Posterior cingulate gyrus (tissue), 11 donors: ENCODE measurements at regions not wholly inside any gene's neighbourhood (a gene's known extent, or its start where the extent isn't known, plus 50 kb on each side); places are given as distances from the start of the nearest gene placed in this dataset.
A peak's percentile ranks its signal among the peaks of the same experiment; 100 is the strongest.

Experiments used
- DNase-seq, 10 donors: peaks; one replicate each; pipeline versions ENCODE4 v3.0.0 to v3.0.0-alpha.2; 2020 to 2021; ENCODE audit warnings: mixed read lengths in 3 of 10
- intact Hi-C: fragments of 100-400 bp; cut with DNase I; formaldehyde crosslinking; loops from one replicate; pipeline ENCODE4 v1.15.1; 2023

DNA sequence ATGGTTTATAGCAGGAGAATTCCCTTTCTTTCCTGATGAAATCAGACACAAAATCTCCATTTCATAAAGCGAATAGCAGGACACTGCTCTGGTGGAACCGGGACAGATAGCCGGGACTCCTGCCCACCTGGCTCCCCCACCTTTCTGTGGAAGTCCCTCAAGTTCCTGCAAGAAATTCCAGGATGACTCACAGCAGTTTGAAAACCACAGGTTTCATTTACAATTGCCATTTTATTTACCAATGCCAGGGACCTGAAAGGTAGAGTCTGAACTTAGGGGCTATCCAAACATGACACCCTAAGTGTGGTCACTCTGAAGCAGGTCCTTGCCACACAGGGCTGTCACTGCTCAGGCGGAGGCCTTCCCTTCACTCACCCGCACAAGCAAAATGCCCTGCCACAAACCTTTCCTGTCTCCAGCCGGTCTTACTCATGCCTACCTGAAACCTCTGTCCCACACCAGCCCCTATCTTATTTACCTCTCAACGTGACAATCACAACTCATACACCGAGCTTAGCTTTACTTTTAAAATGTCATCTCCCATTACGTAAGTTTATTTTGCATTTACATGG is 63.3 kb upstream of the TAF1L start:
- intact Hi-C loops: no loop called here

DNA sequence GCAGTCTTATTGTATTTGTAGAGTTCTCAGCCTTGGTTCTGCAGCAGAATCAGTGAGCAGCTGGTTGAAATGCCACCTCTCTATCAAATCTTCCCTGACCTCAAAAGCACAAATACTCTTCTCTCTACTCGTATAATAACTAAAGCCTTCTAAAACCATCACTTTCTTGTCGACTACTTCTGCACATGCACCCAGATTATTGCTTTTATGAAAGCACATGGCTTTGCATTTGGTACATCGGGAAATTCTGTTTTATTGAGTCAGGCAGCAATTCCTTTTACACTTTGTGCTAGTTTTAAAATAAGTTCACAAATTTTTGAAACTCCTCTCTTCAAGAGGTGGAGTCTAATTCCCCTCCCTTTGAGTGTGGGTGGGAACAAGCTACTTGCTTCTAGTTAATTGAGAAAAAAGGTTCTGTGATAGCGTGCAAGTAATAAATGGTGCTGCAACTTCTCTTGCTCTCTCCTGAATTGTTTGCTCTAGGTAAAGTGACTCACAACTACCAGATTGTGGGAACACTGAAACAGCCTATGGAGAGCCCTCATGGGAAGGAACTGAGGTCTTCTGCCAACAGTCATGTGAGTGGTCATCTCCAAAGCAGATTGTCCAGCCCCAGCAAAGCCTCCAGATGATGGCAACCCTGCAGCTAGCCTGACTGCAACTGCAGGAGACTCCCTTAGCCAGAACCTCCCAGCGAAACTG is 66.0 kb upstream of the TAF1L start:
- DNase-seq: no peak
- intact Hi-C loops: no loop called here

More for the DNA sequence above, 63.3 kb upstream of the TAF1L start:
- no peak for DNase-seq

DNA sequence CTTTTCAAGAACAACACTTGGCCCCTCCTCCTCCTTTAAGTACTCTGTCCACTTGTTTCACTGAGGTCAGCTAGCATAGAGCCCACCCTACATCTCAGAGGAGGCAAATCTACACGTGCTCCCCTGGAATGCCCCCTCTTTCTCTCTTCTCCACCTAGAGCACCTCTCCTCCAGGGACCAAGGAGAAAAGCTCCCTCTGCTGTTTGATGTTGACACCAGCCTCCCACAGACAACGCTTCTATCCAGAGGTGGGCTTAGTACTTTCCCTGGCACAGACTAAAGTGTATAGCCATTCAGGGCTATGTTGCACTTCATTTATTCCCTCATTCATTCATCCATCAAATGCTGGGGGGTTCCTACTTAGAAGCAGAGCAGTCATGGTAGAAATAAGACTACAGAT is 68.2 kb upstream of the TAF1L start:
- intact Hi-C loops: no loop called here
- DNase-seq: no peak

DNA sequence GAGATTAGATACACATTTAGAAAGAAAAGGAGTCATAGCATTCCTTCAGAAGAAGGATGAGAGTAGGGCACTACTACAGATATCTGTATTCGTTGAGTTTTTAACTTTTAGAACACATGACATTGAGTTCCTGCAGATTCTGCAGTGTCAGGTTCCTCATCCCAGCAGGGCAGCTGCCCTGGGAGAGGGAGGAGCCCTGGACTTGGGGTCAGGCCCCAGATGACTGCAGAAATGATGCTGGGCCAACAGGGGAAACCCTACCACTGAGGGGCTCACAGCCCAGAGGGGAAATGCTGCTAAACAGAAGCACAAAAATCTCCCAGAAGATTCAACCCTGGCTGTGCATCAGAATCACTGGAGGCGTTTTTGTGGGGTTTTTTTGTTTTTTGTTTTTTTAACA is 68.9 kb upstream of the TAF1L start:
- no peak for DNase-seq
- intact Hi-C loops: no loop called here

DNA sequence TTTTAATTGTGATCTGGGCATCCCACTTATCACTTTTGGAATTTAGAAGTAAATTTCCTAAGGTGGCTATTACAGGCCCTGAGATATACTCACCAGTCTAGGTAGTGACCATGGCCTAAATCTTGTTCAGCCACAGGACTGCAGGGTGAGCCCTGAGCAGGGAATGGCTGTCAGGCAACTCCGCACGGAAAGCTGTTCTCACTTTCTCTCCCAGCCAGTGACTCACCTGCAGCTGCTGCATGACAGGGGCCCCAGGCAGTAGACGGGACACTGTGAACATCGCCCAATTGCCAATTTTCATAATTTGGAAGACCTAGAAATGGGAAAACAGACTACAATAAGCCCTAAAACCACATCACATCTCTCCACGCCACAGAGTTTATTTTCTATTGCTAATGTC is 69.6 kb upstream of the TAF1L start:
- no peak for DNase-seq
- intact Hi-C loops: no loop called here

DNA sequence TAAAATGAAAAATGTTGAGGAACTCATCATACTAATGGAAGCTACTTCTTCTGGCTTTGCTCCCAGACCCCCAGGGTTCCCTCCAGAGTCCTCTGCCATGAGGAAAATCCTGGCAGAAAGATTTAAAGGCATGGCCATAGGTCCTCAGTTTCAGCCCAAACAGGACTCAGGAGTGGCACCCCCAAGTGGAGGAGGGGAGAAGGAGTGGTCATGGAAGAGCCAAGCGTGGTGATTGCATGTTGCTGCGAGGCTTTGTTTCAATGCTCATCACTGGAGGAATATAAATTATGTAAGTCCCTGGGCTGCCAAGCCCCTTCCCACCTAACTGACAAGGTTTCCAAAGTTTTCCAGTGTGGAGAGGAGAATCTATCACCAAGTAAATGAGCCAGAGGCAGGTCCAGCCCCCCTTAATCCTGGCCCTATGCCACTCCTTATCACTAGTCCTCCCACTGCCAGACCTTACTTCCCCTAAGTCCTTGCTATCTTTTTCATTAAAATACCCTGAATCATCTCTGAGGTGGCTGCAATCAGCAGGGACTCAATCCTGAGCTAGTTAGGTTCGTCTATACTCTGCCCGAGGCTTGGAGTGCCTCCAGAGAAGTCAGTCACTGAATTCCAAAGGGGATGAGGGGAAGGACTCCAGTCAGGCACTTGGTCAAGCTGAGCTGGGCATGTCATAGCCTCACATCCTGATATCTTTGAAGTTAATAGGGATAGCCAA is 70.7 kb upstream of the TAF1L start:
- DNase-seq: no peak
- intact Hi-C loops: no loop called here

DNA sequence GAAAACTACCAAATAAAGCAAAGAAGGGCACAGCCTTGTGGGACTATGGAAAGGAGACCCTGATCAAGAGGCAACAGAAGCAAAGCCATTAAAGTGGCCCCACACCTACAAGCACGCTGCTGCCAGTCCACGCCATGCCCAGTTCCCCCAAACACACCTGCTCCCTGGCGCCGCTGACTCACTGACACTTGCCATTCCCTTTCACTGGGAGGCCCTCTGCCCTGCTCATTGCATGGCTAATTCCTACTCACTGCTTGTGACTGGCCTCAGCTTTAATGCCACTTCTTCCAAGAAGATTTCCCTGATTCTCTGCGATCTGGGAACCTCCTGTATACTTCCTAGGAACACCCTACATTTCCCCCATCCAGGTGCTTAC is 71.2 kb upstream of the TAF1L start:
- no peak for DNase-seq
- intact Hi-C loops: no loop called here

DNA sequence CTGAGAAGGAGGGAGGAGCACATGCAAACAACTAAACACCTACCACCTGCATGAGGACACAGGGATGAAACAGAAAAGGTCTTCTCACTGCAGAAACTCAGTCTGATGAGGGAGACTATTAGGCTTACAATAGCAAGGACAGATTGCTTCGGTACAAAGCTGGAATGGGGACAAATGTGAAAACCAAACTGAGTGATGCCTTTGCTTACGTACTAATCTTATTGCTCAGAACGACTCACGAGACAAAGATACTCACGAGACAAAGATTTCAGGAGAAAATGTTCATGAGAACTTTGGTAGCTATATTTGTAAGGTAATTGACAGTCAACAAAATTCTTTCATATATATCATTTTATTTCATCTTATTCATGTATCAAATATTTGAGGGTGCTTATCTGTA is 71.9 kb upstream of the TAF1L start:
- intact Hi-C loops: no loop called here
- DNase-seq: no peak

DNA sequence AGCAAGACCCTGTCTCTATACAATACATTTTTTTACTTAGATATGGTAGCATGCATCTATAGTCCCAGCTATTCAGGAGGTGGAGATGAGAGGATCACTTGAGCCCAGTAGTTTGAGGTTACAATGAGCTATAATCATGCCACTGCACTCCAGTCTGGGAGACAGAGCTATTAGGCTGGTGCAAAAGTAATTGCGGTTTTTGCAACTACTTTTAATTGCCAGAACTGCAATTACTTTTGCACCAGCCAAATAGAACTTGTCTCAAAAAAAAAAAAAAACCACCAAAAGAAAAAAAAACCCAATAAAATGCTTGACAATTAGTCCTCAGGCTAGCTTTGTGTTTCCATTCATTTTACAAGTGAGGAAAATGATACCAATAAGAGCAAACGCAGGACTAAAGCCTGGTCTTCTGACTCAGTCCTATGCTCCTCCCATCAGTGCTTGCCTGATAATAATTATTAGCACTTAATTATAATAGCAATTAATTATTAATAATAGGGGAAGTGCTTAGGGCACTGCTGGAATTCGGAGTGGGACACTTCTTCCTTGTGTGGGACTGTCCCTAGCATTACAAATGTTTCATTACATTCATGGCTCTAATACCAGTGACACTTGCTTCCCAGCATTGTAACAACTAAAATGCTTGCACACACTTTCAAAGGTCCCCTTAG is 73.1 kb upstream of the TAF1L start:
- no peak for DNase-seq
- intact Hi-C loops: no loop called here

DNA sequence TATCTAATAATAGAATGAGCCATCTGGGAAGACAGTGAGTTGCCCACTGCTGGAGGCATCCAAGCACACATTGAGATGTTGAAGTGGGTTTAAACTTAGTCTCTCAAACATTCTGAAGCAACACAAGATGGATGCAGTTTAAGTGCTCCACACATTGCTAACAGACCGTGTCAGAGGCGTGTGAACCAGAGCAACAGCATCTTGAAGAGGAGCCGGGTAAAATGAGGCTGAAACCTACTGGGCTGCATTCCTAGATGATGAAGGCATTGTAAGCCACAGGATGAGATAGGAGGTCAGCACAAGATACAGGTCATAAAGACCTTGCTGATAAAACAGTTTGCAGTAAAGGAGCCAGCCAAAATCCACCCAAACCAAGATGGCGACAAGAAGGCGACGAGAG is 73.5 kb upstream of the TMEM215 start:
- intact Hi-C loops: no loop called here
- no peak for DNase-seq

DNA sequence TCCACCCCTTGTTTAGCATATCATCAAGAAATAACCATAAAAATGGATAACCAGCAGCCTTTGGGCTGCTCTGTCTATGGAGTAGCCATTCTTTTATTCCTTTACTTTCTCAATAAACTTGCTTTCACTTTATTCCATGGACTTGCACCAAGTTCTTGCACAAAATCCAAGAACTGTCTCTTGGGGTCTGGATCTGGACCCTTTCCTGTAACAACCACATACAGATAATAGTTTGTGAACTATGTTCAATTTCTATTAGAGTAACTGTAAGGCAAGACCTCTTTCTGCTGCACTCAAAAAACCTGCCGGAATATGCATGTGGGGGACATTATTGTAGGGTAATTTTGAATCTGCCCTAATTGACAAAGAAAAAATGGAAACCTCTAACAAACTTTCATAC is 66.9 kb upstream of the TMEM215 start:
- intact Hi-C loops: no loop called here
- no peak for DNase-seq

DNA sequence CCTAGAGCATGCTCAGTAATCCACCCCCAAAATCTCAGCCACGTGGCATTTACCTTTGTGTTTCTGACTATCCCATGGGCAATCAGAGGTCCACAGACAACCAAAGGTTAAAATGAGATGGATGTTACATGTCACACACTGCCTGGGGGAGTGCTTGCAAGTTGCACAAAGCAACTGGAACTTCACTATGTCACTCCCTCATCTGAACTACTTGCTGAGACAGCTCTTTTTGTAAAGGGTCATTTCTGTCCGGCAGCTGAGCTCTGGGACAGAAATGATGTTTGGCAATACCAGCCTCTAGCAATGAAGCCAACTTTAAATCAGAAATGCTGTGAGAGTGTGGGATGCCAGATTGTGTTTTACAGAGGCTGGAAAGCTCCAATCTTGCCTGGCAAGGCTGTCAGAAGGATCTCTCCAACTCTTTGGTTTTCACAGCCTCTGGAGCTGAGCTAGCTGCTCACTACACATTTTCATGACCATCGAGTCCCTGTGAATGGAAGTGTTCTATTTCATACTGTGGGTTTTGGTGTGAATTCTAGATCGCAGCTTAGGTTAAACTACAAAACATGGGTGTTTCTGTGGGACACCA is 66.3 kb upstream of the TMEM215 start:
- intact Hi-C loops: no loop called here

DNA sequence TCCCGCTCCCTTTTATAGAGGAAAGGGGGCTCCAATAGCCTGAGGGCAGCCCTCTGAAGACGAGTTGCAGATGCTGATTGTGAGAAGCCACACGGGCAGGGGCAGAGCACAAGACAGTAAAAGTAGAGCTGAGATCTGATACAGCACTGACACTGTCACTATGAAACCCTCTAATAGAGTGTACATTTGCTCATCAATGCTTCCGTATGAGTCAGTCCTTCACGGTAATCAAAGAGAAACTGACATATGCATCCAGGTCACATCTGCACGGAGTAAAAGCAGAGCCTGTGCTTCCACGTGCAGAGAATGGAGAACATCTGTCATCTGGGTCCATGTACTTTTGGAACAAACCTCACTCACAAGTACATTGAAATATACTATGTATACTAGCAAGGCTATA is 60.6 kb upstream of the TMEM215 start:
- no peak for DNase-seq

More for the DNA sequence above, 66.3 kb upstream of the TMEM215 start:
- peak in 1 of 10 donors; percentile 6 for DNase-seq

DNA sequence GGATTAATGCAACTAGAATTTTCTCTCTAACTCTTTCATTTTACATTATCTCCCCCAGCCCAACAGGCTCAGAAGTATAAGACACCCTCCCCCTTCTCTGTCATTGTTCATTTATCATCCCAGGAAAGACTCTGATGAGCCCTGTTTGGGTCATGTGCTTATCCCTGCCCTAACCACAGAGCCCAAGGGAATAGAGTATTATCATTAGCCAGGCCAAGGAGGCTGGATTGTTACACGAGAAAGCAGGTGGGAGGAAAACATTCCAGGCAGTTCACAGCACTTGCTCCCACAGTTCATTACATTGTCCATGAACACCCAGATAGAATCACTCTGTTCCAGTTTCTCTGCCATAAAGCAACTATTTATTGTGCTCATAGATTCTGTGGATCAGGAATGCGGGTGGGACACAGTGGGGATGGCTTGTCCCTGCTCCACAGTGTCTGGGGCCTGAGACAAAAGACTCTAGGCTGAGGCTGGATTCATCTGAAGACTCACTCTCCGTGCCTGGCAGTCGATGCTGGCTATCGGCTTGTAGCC is 59.5 kb upstream of the TMEM215 start:
- DNase-seq: no peak
- intact Hi-C loops: no loop called here

More for the DNA sequence above, 60.6 kb upstream of the TMEM215 start:
- intact Hi-C loops: no loop called here

DNA sequence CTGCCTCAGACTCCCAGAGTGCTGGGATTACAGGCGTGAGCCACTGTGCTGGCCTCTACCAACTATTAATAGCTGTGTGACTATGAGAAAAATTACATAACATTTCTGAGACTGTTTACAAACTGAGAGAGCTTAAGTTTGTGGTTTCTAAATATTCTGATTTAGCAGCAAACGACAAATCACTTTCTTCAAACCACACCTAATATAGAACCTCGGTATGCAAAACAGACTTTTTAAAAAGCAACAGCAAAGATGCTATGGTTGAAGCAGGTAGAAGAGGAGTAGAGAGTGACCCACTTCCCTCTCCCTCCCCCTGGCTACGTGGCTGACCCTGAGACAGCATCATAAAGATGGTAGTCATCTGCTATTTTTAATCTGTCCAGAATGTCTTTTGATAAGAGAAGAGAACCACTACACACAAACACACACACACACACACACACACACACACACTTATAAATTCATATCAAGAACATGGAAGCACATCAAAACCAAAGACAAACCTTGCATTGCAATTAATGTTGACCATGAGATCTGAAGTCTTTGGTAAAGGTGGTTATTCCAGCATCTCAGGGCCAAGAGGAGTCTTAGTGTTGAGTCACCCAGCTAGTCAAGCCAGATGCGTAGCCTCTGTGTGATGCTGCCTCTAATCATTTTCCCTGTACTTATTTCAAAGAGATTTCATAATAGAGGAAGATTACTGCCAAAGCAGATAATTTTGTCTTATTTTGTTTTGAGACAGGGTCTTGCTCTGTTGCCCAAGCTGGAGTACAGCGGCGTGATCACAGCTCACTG is 58.1 kb upstream of the TMEM215 start:
- intact Hi-C loops: no loop called here
- no peak for DNase-seq

DNA sequence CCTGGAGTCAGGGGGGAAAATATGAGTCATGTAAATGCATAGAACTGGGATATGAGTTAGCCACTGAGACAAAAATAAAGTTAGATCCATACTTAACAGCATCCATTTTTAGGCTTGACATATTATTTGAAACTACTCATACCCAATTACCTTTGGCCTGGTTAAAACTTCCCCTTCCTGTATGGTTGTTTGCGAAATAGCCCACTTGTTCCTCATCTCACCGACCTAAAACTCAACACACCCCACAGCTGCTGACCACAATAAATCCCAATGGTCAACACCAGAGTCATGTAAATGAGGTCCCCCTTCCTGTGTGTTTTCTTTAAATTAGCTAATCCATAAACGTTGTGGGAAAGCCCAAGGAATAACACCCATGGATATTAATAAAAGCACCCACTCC is 55.2 kb upstream of the TMEM215 start:
- DNase-seq: no peak
- intact Hi-C loops: no loop called here
